GM21515 (cell line): ENCODE measurements at regions not wholly inside any gene's neighbourhood (a gene's known extent, or its start where the extent isn't known, plus 50 kb on each side); places are given as distances from the start of the nearest gene placed in this dataset.
"Not testable (repeated sequence)": the region's sequence is repeated elsewhere in the genome, so short reads cannot be mapped to it uniquely, and the experiment has no call there.

ENCODE experiments used
- ATAC-seq: cut with Tn5 transposase; IDR thresholded peaks from one replicate; pipeline ENCODE4 v1.9.1; 2021; ENCODE audit not compliant: unreplicated experiment

DNA sequence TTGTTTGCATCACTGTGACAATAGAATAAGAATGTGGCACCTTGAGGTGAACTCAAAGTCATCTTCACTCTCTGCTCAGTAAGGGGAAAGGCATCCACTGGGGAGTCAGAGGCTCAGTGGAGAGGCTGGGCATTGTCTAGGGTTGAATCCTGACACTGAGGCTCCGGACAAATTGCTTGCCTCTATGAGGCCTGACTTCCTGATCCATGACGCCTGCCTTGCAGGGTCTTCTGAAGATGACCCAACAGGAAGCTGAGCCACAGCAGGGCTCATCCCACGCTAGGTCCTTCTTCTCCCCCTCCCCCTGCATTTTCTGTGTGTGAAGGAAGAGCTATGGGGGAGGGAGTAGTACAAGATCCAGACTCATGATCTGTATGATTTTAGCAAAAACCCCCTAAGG lies 265.1 kb downstream of the SH3BP4 start:
- no peak for ATAC-seq

- ATAC-seq, result no peak
Measured at GRCh38 chr2:235217846-235218245, 266.0 kb downstream of the SH3BP4 start.

DNA sequence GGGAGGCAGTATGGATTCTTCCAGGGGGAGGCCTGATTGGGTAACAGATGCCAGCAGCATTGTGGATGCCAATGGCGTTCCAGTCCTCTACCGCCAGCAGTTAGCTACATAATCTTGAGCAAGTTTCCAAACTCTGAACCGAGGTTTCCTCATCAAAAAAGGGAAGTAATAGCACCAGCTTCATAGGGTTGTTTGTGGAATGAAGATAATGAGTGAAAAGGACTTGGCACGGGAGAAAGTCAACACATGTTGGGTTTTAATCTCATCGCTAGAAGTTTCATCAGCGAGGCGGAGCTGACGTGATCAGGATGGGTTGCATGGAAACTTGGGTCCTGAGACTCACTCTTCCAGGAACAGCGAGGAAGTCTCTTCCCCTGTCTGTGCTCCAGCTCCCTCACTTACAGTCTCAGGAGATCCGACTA lies 266.7 kb downstream of the SH3BP4 start:
- ATAC-seq, result no peak

- ATAC-seq, result no peak
Measured at GRCh38 chr2:235219048-235219447, 267.2 kb downstream of the SH3BP4 start.

DNA sequence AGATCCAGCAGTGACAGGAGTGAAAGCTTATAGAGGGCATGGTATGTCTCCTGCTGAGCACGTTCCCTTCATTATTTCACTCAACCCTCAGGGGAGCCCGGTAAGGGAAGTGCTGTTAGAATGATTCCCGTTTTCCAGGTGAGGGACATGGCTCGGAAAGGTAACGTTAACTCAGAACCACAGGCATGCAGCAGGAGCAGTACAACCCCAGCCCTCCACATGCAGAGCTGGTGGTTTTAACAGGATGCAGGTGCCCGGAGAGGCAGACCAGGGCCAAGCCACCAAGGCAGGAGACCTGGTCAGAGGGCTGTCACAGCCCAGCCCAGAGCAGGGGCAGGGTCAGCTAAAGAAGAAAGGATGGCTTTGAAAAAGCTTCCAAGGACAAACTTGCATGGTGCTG lies 268.5 kb downstream of the SH3BP4 start:
- ATAC-seq, result no peak

- no peak for ATAC-seq
Measured at GRCh38 chr2:235223011-235223410, 270.8 kb upstream of the AGAP1 start.

- no peak for ATAC-seq
Measured at GRCh38 chr2:235224410-235224809, 269.4 kb upstream of the AGAP1 start.

GRCh38 chr2:235225261-235225660 lies 268.6 kb upstream of the AGAP1 start:
- ATAC-seq, result no peak

GRCh38 chr2:235227590-235227989 lies 266.3 kb upstream of the AGAP1 start:
- ATAC-seq, result no peak

DNA sequence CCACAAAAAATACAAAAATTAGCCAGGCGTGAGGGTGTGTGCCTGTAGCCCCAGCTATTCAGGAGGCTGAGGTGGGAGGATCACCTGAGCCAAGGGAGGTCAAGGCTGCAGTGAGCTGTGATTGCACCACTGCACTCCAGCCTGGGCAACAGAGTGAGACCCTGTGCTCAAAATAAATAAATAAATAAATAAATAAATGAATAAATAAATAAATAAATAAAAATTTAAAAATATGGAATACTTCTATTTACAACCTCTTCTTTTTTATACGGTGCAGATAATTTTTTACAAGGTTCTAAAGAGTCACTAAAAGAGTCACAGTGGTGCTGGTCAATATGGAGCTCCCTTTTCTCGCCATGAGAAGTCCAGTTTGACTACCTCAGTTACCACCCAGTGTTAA lies 265.4 kb upstream of the AGAP1 start:
- ATAC-seq, result not testable (repeated sequence)

DNA sequence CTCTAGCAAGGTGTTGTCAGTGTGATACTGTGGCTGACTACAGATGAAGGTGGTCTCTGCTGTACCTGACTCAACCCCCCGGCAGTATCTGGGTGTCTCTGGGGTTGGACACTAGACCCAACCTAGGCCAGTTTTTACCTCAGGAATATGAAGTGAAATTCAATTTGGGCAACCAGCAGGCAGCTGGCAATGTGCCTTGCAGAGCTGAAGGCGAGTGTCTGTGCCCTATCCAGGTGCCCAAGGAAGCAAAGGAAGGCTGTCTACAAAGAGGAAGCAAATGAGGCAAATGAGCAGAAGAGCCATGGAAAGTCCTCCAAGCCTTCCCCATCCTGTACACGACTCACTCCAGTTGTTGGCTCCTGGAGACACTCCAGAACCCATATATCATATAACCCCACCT lies 264.6 kb upstream of the AGAP1 start:
- ATAC-seq, result no peak

GRCh38 chr2:235230821-235231601 lies 262.8 kb upstream of the AGAP1 start:
- no peak for ATAC-seq

GRCh38 chr2:235232449-235233433 lies 261.1 kb upstream of the AGAP1 start:
- ATAC-seq, result no peak

DNA sequence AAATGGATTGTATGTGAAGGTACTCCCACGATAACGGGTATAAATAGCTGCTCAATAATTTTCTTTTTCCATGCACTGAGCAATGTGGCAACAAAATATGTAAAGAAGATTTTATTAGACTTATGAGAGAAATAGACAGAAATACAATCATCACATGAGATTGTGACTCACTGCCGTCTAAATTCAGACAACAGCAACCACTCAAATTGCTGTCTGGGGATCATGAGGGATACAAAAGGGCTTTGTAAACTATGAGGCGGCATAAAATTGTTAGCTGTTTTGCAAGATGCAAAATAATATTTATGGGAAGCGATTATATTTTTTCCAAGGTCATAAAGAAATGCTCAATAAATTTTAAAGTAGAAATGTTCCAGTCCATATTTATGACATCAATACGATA lies 259.1 kb upstream of the AGAP1 start:
- ATAC-seq, result no peak

GRCh38 chr2:235235977-235236767 lies 257.7 kb upstream of the AGAP1 start:
- ATAC-seq, result no peak

- ATAC-seq, result no peak
Measured at GRCh38 chr2:235238537-235238936, 255.3 kb upstream of the AGAP1 start.

GRCh38 chr2:235240574-235240973 lies 253.3 kb upstream of the AGAP1 start:
- ATAC-seq, result no peak

- ATAC-seq, result no peak
Measured at GRCh38 chr2:235244255-235245220, 249.3 kb upstream of the AGAP1 start.

DNA sequence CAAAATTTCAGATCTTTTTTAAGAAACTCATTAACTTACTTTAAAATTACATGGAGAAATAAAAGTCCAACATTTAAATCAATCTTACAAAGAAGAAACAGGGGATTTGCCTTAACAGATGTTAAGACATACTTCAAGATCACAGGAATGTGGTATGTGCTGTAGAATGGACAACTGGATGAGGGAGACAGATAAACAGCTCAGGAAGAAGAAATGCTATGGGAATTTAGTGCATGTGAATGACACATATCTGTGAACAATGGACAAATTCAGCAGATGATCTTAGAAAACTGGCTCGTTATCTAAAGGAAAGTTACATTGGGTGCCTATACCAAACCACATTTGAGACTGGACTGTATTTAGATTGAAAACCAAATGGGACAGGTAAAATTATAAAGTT lies 246.8 kb upstream of the AGAP1 start:
- no peak for ATAC-seq

GRCh38 chr2:235255693-235256092 lies 238.2 kb upstream of the AGAP1 start:
- ATAC-seq, result no peak
